Activated B cell treated with CpG ODN at 0.5 μM for 24 hours (primary cell): ENCODE measurements at regions not wholly inside any gene's neighbourhood (a gene's known extent, or its start where the extent isn't known, plus 50 kb on each side); places are given as distances from the start of the nearest gene placed in this dataset.

Source experiments
- ATAC-seq: fragments of 200-7000 bp; cut with Tn5 transposase; one replicate; pipeline ENCODE4 v1.10.0; 2021; ENCODE audit warnings: low read depth, mild to moderate bottlenecking, moderate library complexity
- CTCF ChIA-PET: fragments of 350-600 bp; sonication (Branson Sonifier 250); formaldehyde crosslinking; loops from one replicate; lab custom pipeline; 2021; ENCODE audit warnings: antibody characterized with exemption; lab: Charles Lee
- POLR2A ChIA-PET: fragments of 350-600 bp; sonication (Branson Sonifier 250); formaldehyde crosslinking; loops from one replicate; lab custom pipeline; 2021; ENCODE audit warnings: antibody characterized with exemption; lab: Charles Lee
- DNase-seq: peaks from one replicate; pipeline ENCODE4 v3.0.0; 2022
- H3K27ac Mint-ChIP-seq: one replicate; pipeline ENCODE4 v1.8.0; 2020; ENCODE audit warnings: mixed read lengths
- H3K27me3 Mint-ChIP-seq: one replicate; pipeline ENCODE4 v1.8.0; 2021; ENCODE audit warnings: mixed read lengths
- H3K36me3 Mint-ChIP-seq: one replicate; pipeline ENCODE4 v1.8.0; 2021; ENCODE audit warnings: low read depth, mixed read lengths
- H3K4me1 Mint-ChIP-seq: one replicate; pipeline ENCODE4 v1.8.0; 2021; ENCODE audit warnings: mixed read lengths
- H3K4me3 Mint-ChIP-seq: one replicate; pipeline ENCODE4 v1.8.0; 2020; ENCODE audit warnings: mild to moderate bottlenecking, mixed read lengths
- H3K9me3 Mint-ChIP-seq: one replicate; pipeline ENCODE4 v1.8.0; 2020; ENCODE audit warnings: mixed read lengths
- CTCF ChIP-seq: fragments of 200-600 bp; IDR thresholded peaks from one replicate; pipeline ENCODE4 v1.8.0; 2022; ENCODE audit warnings: antibody characterized with exemption, mild to moderate bottlenecking
- intact Hi-C: fragments of 100-400 bp; cut with micrococcal nuclease; formaldehyde crosslinking; loops from one replicate; pipeline ENCODE4 v1.15.1; 2024

- H3K4me1 Mint-ChIP-seq: no peaks in the 10 kb centered on the region
- no peak for ATAC-seq
- no peak overlapping the region for H3K4me3 Mint-ChIP-seq
- TF ChIP-seq CTCF: no peak
- ChIA-PET CTCF (no interaction called here), POLR2A (no interaction called here)
- no peak overlapping the region for H3K27ac Mint-ChIP-seq
- H3K9me3 Mint-ChIP-seq: peaks cover 30% of the 10 kb centered on the region
- H3K27me3 Mint-ChIP-seq: peaks cover 10% of the 10 kb centered on the region
- H3K36me3 Mint-ChIP-seq: no peaks in the 10 kb centered on the region
- intact Hi-C loops: no loop called here
- DNase-seq: no peak
Measured at GRCh38 chr3:59150039-59150438, 100.2 kb upstream of the CFAP20DC start.

DNA sequence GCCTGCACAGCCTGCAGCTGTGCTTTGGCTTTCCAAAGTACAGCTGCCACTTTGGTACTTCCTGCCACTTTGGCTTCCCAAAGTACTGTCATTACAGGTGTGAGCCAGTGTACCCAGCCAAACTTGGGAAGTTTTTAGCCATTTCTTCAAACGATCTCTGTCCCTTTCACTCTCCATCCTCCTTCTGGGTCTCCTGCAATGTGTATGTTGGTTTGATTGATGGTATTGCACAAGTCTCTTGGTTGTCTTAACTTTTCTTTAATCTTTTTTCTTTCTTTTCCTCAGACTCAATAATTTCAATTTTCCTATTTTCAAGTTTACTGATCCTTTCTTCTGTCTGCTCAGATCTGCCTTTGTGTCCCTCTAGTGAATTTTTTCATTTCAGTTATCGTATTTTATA lies 99.3 kb upstream of the CFAP20DC start:
- no peak for ATAC-seq
- H3K27me3 Mint-ChIP-seq: peaks cover 10% of the 10 kb centered on the region
- no peak for TF ChIP-seq CTCF
- no peak overlapping the region for H3K27ac Mint-ChIP-seq
- H3K4me3 Mint-ChIP-seq: no peak overlapping the region
- intact Hi-C loops: no loop called here
- H3K36me3 Mint-ChIP-seq: no peaks in the 10 kb centered on the region
- peaks cover 30% of the 10 kb centered on the region for H3K9me3 Mint-ChIP-seq
- POLR2A ChIA-PET: no interaction called here
- no peak for DNase-seq
- no peaks in the 10 kb centered on the region for H3K4me1 Mint-ChIP-seq
- CTCF ChIA-PET: no interaction called here

DNA sequence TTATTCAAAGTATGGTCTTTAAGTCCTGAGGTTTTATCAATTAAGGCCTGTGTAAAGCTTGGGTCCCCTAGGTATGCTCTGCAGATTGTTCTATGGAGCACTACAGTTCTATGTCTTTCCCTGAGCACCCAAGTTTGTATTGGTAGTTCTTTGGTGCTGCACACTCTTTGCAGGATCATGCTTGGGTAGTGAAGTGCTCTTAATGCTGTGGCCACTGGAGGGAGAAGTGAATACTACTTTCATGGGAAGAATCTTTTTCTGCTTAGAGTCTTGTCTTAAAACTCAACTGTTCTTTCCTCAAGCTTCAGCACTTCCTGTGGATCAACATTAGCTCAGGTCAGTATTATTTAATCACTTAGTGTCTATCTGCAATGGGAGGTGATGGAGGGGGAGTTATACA lies 93.6 kb upstream of the CFAP20DC start:
- TF ChIP-seq CTCF: no peak
- peaks cover 14% of the 10 kb centered on the region for H3K9me3 Mint-ChIP-seq
- ChIA-PET CTCF (no interaction called here), POLR2A (no interaction called here)
- ATAC-seq (no peak), DNase-seq (no peak)
- H3K27ac Mint-ChIP-seq: no peak overlapping the region
- intact Hi-C loops: no loop called here
- H3K36me3 Mint-ChIP-seq: no peaks in the 10 kb centered on the region
- no peaks in the 10 kb centered on the region for H3K4me1 Mint-ChIP-seq
- H3K4me3 Mint-ChIP-seq: no peak overlapping the region
- peaks cover 5% of the 10 kb centered on the region for H3K27me3 Mint-ChIP-seq

DNA sequence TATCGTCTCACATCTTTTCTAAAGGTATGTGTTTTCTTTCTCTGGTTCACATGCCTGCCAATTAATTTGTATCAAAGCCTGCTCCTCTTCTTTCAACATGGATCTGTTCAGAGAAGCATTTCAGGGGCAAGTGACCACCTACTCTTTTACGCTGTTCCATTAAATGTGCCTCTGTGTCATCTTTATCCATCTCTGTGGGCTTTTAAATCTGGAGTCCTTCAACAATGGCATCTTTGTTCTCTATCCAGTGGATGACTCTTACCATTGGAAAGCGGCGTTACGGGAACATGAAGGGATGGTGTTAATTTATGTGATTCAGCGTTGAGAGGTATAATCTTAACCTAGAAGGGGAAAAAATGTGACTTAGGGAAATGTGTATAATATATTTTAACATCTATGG lies 92.7 kb upstream of the CFAP20DC start:
- TF ChIP-seq CTCF: no peak
- Mint-ChIP-seq H3K4me1 (no peaks in the 10 kb centered on the region), H3K4me3 (no peak overlapping the region), H3K9me3 (peaks cover 8% of the 10 kb centered on the region), H3K27ac (no peak overlapping the region), H3K36me3 (no peaks in the 10 kb centered on the region), H3K27me3 (peaks cover 5% of the 10 kb centered on the region)
- POLR2A ChIA-PET: no interaction called here
- no peak for DNase-seq
- no peak for ATAC-seq
- CTCF ChIA-PET: no interaction called here
- intact Hi-C loops: no loop called here

- CTCF ChIA-PET: no interaction called here
- ATAC-seq (no peak), DNase-seq (no peak)
- Mint-ChIP-seq H3K36me3 (no peaks in the 10 kb centered on the region), H3K4me1 (no peaks in the 10 kb centered on the region), H3K27me3 (no peaks in the 10 kb centered on the region), H3K9me3 (no peaks in the 10 kb centered on the region), H3K4me3 (no peak overlapping the region), H3K27ac (no peak overlapping the region)
- no peak for TF ChIP-seq CTCF
- intact Hi-C loops: no loop called here
- POLR2A ChIA-PET: no interaction called here
Measured at GRCh38 chr3:59138966-59139365, 89.1 kb upstream of the CFAP20DC start.
